ENCODE measurements at regions not wholly inside any gene's neighbourhood (a gene's known extent, or its start where the extent isn't known, plus 50 kb on each side); places are given as distances from the start of the nearest gene placed in this dataset.

- Histone ChIP-seq H3K4me1 (ENCODE audit: control insufficient read depth in 2 of 3, insufficient read depth in 2 of 3, low read depth in 1 of 3, low read length in 3 of 3) (no peaks in the 10 kb centered on the region), H3K27me3 (ENCODE audit: control insufficient read depth, insufficient read depth, low read length) (no peaks in the 10 kb centered on the region), H3K36me3 (ENCODE audit: control insufficient read depth in 2 of 3, insufficient read depth in 3 of 3, low read length in 3 of 3) (no peaks in the 10 kb centered on the region), H3K4me3 (ENCODE audit: low read length in 3 of 3) (no peak overlapping the region), H3K9me3 (ENCODE audit: control insufficient read depth in 2 of 3, insufficient read depth in 1 of 3, low read length in 3 of 3) (no peaks in the 10 kb centered on the region), H3K9ac (ENCODE audit: low read length in 3 of 3) (no peak overlapping the region), H3K27ac (ENCODE audit: low read depth in 2 of 2, low read length in 2 of 2) (no peak overlapping the region)
- DNase-seq (peak in 1 of 5 donors; percentile 56), FAIRE-seq (no peak)
- TF ChIP-seq, protein P1, sequence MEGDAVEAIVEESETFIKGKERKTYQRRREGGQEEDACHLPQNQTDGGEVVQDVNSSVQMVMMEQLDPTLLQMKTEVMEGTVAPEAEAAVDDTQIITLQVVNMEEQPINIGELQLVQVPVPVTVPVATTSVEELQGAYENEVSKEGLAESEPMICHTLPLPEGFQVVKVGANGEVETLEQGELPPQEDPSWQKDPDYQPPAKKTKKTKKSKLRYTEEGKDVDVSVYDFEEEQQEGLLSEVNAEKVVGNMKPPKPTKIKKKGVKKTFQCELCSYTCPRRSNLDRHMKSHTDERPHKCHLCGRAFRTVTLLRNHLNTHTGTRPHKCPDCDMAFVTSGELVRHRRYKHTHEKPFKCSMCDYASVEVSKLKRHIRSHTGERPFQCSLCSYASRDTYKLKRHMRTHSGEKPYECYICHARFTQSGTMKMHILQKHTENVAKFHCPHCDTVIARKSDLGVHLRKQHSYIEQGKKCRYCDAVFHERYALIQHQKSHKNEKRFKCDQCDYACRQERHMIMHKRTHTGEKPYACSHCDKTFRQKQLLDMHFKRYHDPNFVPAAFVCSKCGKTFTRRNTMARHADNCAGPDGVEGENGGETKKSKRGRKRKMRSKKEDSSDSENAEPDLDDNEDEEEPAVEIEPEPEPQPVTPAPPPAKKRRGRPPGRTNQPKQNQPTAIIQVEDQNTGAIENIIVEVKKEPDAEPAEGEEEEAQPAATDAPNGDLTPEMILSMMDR (IDR thresholded peaks at IDR 0.05; ENCODE audit: borderline replicate concordance, extremely low read depth, insufficient read depth): no peak
- intact Hi-C loops (cut with DNase I): no loop called here
Observed at GRCh38 chr6:85285934-85286333, 163.9 kb upstream of the NT5E start.

DNA sequence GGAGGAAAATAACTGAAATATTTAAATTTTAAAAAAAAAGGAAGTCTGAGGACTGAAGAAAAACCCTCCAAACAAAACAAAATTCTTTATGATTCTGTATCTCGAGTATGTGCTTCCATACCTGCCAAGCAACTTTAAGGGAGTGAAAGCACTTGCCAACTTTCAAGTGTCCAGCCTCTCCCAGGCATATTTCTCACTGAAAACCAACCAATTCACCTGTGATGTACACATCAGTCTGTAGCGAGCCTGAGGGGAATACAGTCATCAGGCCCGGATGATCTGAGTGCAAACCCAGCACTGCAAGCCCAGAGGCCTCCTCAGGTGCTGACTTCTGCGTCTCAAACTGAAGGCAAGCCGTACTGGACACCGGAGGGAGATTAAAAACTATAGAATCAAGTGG, 164.8 kb upstream of the NT5E start:
- FAIRE-seq: no peak
- TF ChIP-seq, protein P1 (IDR thresholded peaks at IDR 0.05; ENCODE audit: borderline replicate concordance, extremely low read depth, insufficient read depth): no peak

GRCh38 chr6:85283436-85283835, 166.4 kb upstream of the NT5E start:
- no peak for FAIRE-seq
- intact Hi-C loops (cut with DNase I): no loop called here
- no peaks in the 10 kb centered on the region for H3K36me3 ChIP-seq (ENCODE audit: control insufficient read depth in 2 of 3, insufficient read depth in 3 of 3, low read length in 3 of 3)

More for the DNA sequence above, 164.8 kb upstream of the NT5E start:
- no peak overlapping the region for H3K4me3 ChIP-seq (ENCODE audit: low read length in 3 of 3)
- H3K27ac ChIP-seq (ENCODE audit: low read depth in 2 of 2, low read length in 2 of 2): no peak overlapping the region
- no peaks in the 10 kb centered on the region for H3K4me1 ChIP-seq (ENCODE audit: control insufficient read depth in 2 of 3, insufficient read depth in 2 of 3, low read depth in 1 of 3, low read length in 3 of 3)
- no peaks in the 10 kb centered on the region for H3K36me3 ChIP-seq (ENCODE audit: control insufficient read depth in 2 of 3, insufficient read depth in 3 of 3, low read length in 3 of 3)
- H3K9ac ChIP-seq (ENCODE audit: low read length in 3 of 3): no peak overlapping the region
- intact Hi-C loops (cut with DNase I): no loop called here
- H3K27me3 ChIP-seq (ENCODE audit: control insufficient read depth, insufficient read depth, low read length): no peaks in the 10 kb centered on the region
- no peaks in the 10 kb centered on the region for H3K9me3 ChIP-seq (ENCODE audit: control insufficient read depth in 2 of 3, insufficient read depth in 1 of 3, low read length in 3 of 3)
- DNase-seq: no peak

More at GRCh38 chr6:85283436-85283835, 166.4 kb upstream of the NT5E start:
- Histone ChIP-seq H3K4me3 (ENCODE audit: low read length in 3 of 3) (no peak overlapping the region), H3K27me3 (ENCODE audit: control insufficient read depth, insufficient read depth, low read length) (no peaks in the 10 kb centered on the region), H3K27ac (ENCODE audit: low read depth in 2 of 2, low read length in 2 of 2) (no peak overlapping the region), H3K4me1 (ENCODE audit: control insufficient read depth in 2 of 3, insufficient read depth in 2 of 3, low read depth in 1 of 3, low read length in 3 of 3) (no peaks in the 10 kb centered on the region), H3K9me3 (ENCODE audit: control insufficient read depth in 2 of 3, insufficient read depth in 1 of 3, low read length in 3 of 3) (no peaks in the 10 kb centered on the region), H3K9ac (ENCODE audit: low read length in 3 of 3) (no peak overlapping the region)
- DNase-seq: no peak
- TF ChIP-seq, protein P1 (IDR thresholded peaks at IDR 0.05; ENCODE audit: borderline replicate concordance, extremely low read depth, insufficient read depth): no peak

Data from kidney (tissue), 13 donors.